Fibroblast of lung (primary cell): ENCODE measurements at regions not wholly inside any gene's neighbourhood (a gene's known extent, or its start where the extent isn't known, plus 50 kb on each side); places are given as distances from the start of the nearest gene placed in this dataset.

Experiments
- DNase-seq, 2 donors: peaks; one replicate each; pipeline versions ENCODE4 v3.0.0 to v3.0.0-alpha.2; 2010; ENCODE audit warnings: low read depth in 2 of 2
- H2AFZ ChIP-seq: 2 replicates; pipeline ENCODE4 v1.5.1; 2012; ENCODE audit warnings: low read length, control low read depth, inconsistent platforms
- H3K27ac ChIP-seq: 2 replicates; pipeline ENCODE4 v1.5.1; 2011; ENCODE audit warnings: low read length, control low read depth; ENCODE audit not compliant: insufficient read depth
- H3K27me3 ChIP-seq: 2 replicates; pipeline ENCODE4 v1.5.1; 2011; ENCODE audit warnings: mild to moderate bottlenecking, low read length; ENCODE audit not compliant: control insufficient read depth, insufficient read depth
- H3K36me3 ChIP-seq: 2 replicates; pipeline ENCODE4 v1.5.1; 2011; ENCODE audit warnings: low read length; ENCODE audit not compliant: control insufficient read depth, insufficient read depth
- H3K4me1 ChIP-seq: 2 replicates; pipeline ENCODE4 v1.5.1; 2011; ENCODE audit warnings: low read length; ENCODE audit not compliant: control insufficient read depth, insufficient read depth; ENCODE audit errors: extremely low read depth
- H3K4me2 ChIP-seq: 2 replicates; pipeline ENCODE4 v1.5.1; 2011; ENCODE audit warnings: low read length, control low read depth; ENCODE audit not compliant: insufficient read depth; ENCODE audit errors: extremely low read depth
- H3K4me3 ChIP-seq, 4 experiments: fragments of 200-600 bp in 1 of 4; sonication (generic) in 1 of 4; replicated peaks in 1 of 4; 2 replicates each; pipeline ENCODE4 v1.5.1; 2011 to 2016; ENCODE audit warnings: low read length in 4 of 4, low read depth in 3 of 4, mild to moderate bottlenecking in 3 of 4, control low read depth in 2 of 4, inconsistent platforms in 1 of 4, mixed read lengths in 1 of 4; ENCODE audit not compliant: insufficient read depth in 1 of 4; ENCODE audit errors: control extremely low read depth in 1 of 4
- H3K79me2 ChIP-seq: 2 replicates; pipeline ENCODE4 v1.5.1; 2012; ENCODE audit warnings: mild to moderate bottlenecking, low read length, inconsistent platforms; ENCODE audit not compliant: control insufficient read depth, insufficient read depth
- H3K9ac ChIP-seq: 2 replicates; pipeline ENCODE4 v1.5.1; 2011; ENCODE audit warnings: mild to moderate bottlenecking, low read length, control low read depth; ENCODE audit not compliant: insufficient read depth
- H3K9me3 ChIP-seq: 2 replicates; pipeline ENCODE4 v1.5.1; 2012; ENCODE audit warnings: low read depth, low read length; ENCODE audit not compliant: control insufficient read depth, insufficient read depth
- H4K20me1 ChIP-seq: 2 replicates; pipeline ENCODE4 v1.5.1; 2011; ENCODE audit warnings: low read length; ENCODE audit not compliant: control insufficient read depth, insufficient read depth; ENCODE audit errors: extremely low read depth
- CTCF ChIP-seq, 2 donors: IDR thresholded peaks in 1 of 2; conservative IDR thresholded peaks in 1 of 2; 1 replicate in 1 of 2; 2 replicates in 1 of 2; pipeline ENCODE4 v1.5.1; 2011 to 2012; ENCODE audit warnings: low read length in 2 of 2, control low read depth in 1 of 2, inconsistent platforms in 1 of 2, low read depth in 1 of 2, mild to moderate bottlenecking in 1 of 2
- EZH2 ChIP-seq: IDR thresholded peaks from 2 replicates; pipeline ENCODE4 v1.5.1; 2012; ENCODE audit warnings: low read length, control low read depth, mild to moderate bottlenecking; ENCODE audit errors: missing control alignments

- TF ChIP-seq CTCF (conservative IDR thresholded peaks at IDR 0.05 in 1 of 2, IDR thresholded peaks at IDR 0.05 in 1 of 2; ENCODE audit: low read depth in 1 of 2, low read length in 2 of 2) (no peak), EZH2 (no peak)
- DNase-seq: no peak
Observed at GRCh38 chr4:138710297-138710696, 305.3 kb upstream of the NOCT start.

GRCh38 chr4:138709859-138710258 is 305.7 kb upstream of the NOCT start:
- H3K27me3 ChIP-seq: no peaks in the 10 kb centered on the region
- H3K9ac ChIP-seq: no peak overlapping the region
- DNase-seq: no peak
- no peaks in the 10 kb centered on the region for H4K20me1 ChIP-seq
- no peak overlapping the region for H3K4me3 ChIP-seq
- no peak overlapping the region for H3K27ac ChIP-seq
- H2AFZ ChIP-seq: no peak overlapping the region
- H3K79me2 ChIP-seq: no peaks in the 10 kb centered on the region
- no peaks in the 10 kb centered on the region for H3K36me3 ChIP-seq
- no peaks in the 10 kb centered on the region for H3K9me3 ChIP-seq
- TF ChIP-seq CTCF (conservative IDR thresholded peaks at IDR 0.05 in 1 of 2, IDR thresholded peaks at IDR 0.05 in 1 of 2; ENCODE audit: low read depth in 1 of 2, low read length in 2 of 2): no peak
- TF ChIP-seq EZH2: no peak
- H3K4me1 ChIP-seq: peaks cover 9% of the 10 kb centered on the region
- no peak overlapping the region for H3K4me2 ChIP-seq

More at GRCh38 chr4:138710297-138710696, 305.3 kb upstream of the NOCT start:
- H3K27ac ChIP-seq: no peak overlapping the region
- no peaks in the 10 kb centered on the region for H3K27me3 ChIP-seq
- no peak overlapping the region for H2AFZ ChIP-seq
- no peak overlapping the region for H3K4me2 ChIP-seq
- peaks cover 9% of the 10 kb centered on the region for H3K4me1 ChIP-seq
- no peak overlapping the region for H3K9ac ChIP-seq
- H3K9me3 ChIP-seq: no peaks in the 10 kb centered on the region
- no peak overlapping the region for H3K4me3 ChIP-seq
- H3K36me3 ChIP-seq: no peaks in the 10 kb centered on the region
- H4K20me1 ChIP-seq: no peaks in the 10 kb centered on the region
- no peaks in the 10 kb centered on the region for H3K79me2 ChIP-seq

- Histone ChIP-seq H3K9ac (no peak overlapping the region), H3K4me1 (peaks cover 9% of the 10 kb centered on the region), H2AFZ (no peak overlapping the region), H3K4me2 (peak overlapping the region; percentile 18), H3K27ac (no peak overlapping the region), H3K36me3 (no peaks in the 10 kb centered on the region), H4K20me1 (no peaks in the 10 kb centered on the region), H3K9me3 (no peaks in the 10 kb centered on the region), H3K4me3 (no peak overlapping the region), H3K79me2 (no peaks in the 10 kb centered on the region), H3K27me3 (no peaks in the 10 kb centered on the region)
- peak in 1 of 2 donors; percentile 15 for DNase-seq
- TF ChIP-seq EZH2 (no peak), CTCF (conservative IDR thresholded peaks at IDR 0.05 in 1 of 2, IDR thresholded peaks at IDR 0.05 in 1 of 2; ENCODE audit: low read depth in 1 of 2, low read length in 2 of 2) (no peak)
Observed at GRCh38 chr4:138707746-138708677, 307.6 kb upstream of the NOCT start.
